GM12892 (cell line): ENCODE measurements at regions not wholly inside any gene's neighbourhood (a gene's known extent, or its start where the extent isn't known, plus 50 kb on each side); places are given as distances from the start of the nearest gene placed in this dataset.

Experiments
- POLR2A ChIP-seq: IDR thresholded peaks from 2 replicates; pipeline ENCODE4 v1.6.1; 2011; ENCODE audit warnings: low read depth, low read length, control low read depth
- POLR2AphosphoS5 ChIP-seq: IDR thresholded peaks from 2 replicates; pipeline ENCODE4 v1.6.1; 2011; ENCODE audit warnings: low read depth, low read length, control low read depth
- TAF1 ChIP-seq: IDR thresholded peaks from 2 replicates; pipeline ENCODE4 v1.6.1; 2011; ENCODE audit warnings: low read depth, mild to moderate bottlenecking, control low read depth, low read length, borderline replicate concordance

- no peak for TF ChIP-seq POLR2A
- no peak for TF ChIP-seq TAF1
- TF ChIP-seq POLR2AphosphoS5 = no peak
Measured at GRCh38 chr6:23403460-23403859, 722.6 kb upstream of the NRSN1 start.
